DMS153 treated with DMSO at 0.1 percent for 48 hours (cell line): ENCODE measurements at regions not wholly inside any gene's neighbourhood (a gene's known extent, or its start where the extent isn't known, plus 50 kb on each side); places are given as distances from the start of the nearest gene placed in this dataset.

Experiments
- DNase-seq: peaks from one replicate; lab custom pipeline; 2025; ENCODE audit not compliant: unreplicated experiment; lab: John Stamatoyannopoulos, UW

- no peak for DNase-seq
These were observed 382.8 kb upstream of the ZNF608 start for GRCh38 chr5:125129151-125129806.

DNA sequence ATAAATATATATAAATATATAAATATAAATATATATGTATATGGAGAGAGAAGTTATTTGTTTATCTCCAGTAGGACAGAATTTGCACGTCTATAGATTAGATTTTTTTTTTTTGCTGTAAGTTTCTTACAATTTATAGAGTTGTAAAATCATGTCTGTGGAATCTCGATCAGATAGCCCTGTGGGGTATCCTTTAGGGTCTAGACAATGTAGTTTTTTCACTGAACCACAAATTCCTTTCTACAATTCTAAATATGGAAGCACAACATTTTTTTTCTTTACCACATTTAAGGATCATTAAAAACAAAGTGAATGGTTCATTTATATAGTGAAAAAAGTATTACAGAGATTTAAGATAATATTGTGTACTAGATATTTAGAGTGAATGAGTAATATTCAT lies 384.2 kb upstream of the ZNF608 start:
- DNase-seq: no peak

- no peak for DNase-seq
These were observed 388.0 kb upstream of the ZNF608 start for GRCh38 chr5:125134216-125135081.

GRCh38 chr5:125137535-125137934 lies 391.1 kb upstream of the ZNF608 start:
- DNase-seq: no peak

- DNase-seq: no peak
These were observed 391.8 kb upstream of the ZNF608 start for GRCh38 chr5:125138266-125138665.

DNA sequence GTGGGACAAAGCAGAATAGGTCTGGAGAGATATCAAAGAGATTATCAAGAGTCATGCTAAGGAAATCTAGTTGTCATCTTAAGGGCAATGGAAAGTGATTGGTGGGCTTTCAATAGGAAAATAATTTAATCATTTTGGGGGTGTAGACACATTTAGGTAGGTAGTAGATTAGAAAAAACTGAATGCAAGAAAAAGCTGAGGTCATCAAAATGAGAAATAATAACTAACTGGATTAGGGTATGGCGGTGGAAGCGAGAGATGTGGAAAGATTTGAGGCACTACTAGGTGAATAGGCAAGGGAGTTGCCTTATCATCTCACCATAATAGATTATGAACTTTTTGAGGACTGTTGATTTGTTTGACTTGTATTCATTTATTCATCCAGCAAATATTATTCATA lies 393.2 kb upstream of the ZNF608 start:
- DNase-seq: no peak

DNA sequence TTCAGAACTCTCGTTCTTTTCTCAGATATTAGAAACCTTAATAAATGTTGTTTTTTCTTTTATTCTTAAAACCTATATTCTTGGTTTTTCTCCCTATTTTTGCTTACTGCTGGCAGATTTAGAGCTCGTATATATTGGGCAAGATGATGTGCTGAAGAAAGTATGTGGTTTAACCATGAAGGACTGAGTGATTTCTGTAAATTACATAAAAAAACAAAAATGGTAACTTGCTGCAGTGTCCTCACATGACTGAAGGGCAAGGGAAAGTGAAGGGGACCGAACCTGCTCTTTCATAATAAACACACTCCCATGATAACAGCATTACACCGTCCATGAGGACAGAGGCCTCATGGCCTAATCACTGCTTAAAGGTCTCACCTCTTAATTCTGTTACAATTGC lies 393.8 kb upstream of the ZNF608 start:
- DNase-seq: no peak

- DNase-seq: peak; percentile 17
These were observed 394.4 kb upstream of the ZNF608 start for GRCh38 chr5:125140855-125141254.

DNA sequence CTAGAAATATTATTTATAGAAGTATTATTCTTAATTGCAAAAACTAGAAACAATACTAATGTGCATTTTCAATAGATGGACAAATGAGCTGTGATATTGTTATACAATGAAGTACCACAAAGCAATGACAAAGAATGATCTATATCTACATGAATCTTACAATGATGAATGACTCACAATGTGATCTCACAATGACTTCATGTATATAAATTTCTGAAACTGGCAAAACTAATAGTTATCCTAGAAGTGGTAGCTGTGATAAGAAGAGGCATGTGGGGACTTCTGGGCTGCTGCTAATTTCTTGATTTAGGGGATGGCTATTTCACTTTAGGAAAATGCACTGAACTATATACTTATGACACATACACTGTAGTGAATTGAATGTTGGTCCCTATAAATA lies 396.0 kb upstream of the ZNF608 start:
- no peak for DNase-seq

DNA sequence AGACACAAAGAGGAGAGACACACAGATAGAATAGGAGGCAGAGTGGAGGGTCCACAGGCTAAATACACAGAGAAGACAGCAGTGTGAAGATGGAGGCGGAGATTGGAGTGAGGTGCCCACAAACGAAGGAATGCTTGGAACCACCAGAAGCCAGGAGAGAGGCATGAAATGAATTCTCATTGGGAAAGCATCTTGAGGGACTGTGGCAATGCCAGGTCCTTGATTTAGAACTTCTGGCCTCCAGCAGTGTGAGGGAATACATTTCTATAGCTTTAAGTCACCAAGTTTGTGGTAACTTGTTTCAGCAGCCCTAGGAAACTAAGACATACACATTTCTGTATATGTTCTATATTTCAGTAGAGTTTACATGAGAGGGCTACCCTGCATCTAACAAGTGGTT lies 396.6 kb upstream of the ZNF608 start:
- DNase-seq: no peak

DNA sequence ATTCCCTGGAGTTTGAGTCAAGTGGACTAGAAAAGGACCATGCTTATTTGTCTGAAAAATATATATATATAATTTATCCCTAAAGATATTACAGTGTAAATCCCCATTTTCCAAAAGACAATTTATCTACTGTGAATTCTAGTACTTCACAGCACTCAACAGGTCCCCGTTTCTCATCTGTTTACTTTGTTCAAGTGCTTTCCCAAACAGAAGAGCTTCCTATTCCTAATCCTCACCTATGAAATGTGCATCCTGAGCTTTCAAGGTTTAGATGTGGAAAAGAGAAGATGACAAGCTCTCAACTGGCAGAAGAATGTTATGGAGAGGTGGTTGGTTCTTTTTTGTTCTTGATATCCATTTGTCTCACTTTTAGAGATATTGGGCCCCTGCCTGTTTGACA lies 401.6 kb upstream of the ZNF608 start:
- no peak for DNase-seq

DNA sequence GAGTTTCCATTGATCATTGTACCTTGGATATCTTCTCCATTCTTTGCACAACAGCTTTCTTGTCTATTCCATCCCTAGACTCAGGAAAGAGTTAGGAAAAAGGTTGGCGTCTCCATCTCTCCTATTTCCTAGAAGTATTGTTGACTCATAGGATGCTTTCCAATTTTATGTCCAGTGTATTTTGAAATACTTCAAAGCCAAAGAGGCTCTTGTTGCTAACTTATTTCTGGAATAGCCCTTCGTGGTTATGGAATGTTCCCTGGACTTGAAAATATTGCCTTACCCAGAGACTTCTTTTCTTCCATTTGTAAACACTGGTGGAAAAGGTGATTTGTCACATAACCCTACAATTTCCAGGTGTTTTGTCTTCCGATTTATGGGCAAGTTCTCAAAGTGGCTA lies 402.3 kb upstream of the ZNF608 start:
- no peak for DNase-seq

DNA sequence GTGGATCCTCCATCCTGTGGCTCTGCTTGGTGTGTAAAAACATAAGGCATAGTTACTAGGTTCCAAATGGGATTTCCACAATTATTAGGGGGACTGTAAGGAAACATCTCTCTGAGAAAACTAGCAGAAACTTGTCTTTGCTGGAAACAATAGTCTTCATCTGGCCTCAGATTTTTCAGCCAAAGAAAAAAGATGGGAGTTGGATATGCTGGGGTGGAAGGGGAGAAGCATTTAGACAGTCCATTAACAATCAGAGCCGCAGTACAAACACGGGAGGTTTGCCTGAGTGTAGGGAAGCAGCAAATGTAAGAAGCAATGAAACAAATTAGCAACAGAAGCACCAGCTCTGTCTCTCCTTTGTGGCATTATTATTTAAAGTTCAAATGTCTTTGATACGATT lies 402.7 kb upstream of the ZNF608 start:
- no peak for DNase-seq

- no peak for DNase-seq
These were observed 403.1 kb upstream of the ZNF608 start for GRCh38 chr5:125149527-125149926.

DNA sequence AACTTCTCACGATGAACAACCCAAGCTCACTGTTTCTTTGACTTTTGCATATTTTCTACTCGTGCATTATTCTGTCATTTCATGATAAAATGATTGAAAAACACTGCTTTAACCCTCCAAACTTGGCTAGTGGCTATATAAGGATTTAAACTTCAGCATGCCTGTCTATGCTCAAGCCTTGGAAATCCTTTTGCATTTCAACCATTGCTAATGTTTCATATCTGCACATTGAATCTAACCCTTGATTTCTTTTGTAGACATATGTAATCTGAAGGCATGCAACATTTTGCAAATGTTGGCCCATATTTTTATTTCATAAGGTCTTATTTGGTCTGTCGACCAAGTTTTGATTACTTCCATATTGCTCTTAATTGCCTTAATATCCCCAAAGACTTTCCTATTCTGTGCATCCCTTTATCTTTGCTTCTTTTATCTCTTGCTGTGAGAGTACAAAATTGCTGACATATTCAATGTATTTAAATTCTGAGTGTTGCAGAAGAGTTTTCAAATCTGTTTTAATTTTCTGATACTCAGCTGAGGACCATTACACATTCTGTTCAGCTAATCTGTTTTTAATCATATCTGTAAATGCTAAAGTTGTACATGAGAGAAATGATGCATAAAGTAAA lies 403.7 kb upstream of the ZNF608 start:
- DNase-seq: no peak

GRCh38 chr5:125151150-125151900 lies 404.9 kb upstream of the ZNF608 start:
- no peak for DNase-seq

- DNase-seq: no peak
These were observed 405.6 kb upstream of the ZNF608 start for GRCh38 chr5:125152044-125152443.

GRCh38 chr5:125152461-125153189 lies 406.2 kb upstream of the ZNF608 start:
- no peak for DNase-seq

GRCh38 chr5:125153231-125153630 lies 406.8 kb upstream of the ZNF608 start:
- no peak for DNase-seq

GRCh38 chr5:125154301-125155110 lies 408.1 kb upstream of the ZNF608 start:
- no peak for DNase-seq
